HL-60 (cell line): ENCODE measurements at regions not wholly inside any gene's neighbourhood (a gene's known extent, or its start where the extent isn't known, plus 50 kb on each side); places are given as distances from the start of the nearest gene placed in this dataset.

Experiments
- DNase-seq, 2 experiments: peaks; one replicate each; pipeline ENCODE4 v3.0.0-alpha.2; 2010 to 2020; ENCODE audit warnings: low read depth in 1 of 2, low spot score in 1 of 2
- H3K27ac ChIP-seq: fragments of 250-450 bp; sonication (Bioruptor Pico); replicated peaks from 2 replicates; pipeline ENCODE4 v1.5.1; 2020; ENCODE audit warnings: mild to moderate bottlenecking, moderate library complexity
- H3K27me3 ChIP-seq: fragments of 250-450 bp; sonication (Bioruptor Pico); 2 replicates; pipeline ENCODE4 v1.5.1; 2021; ENCODE audit warnings: mild to moderate bottlenecking, moderate library complexity; ENCODE audit not compliant: insufficient read depth, poor library complexity, severe bottlenecking
- H3K4me3 ChIP-seq: replicated peaks from 2 replicates; pipeline ENCODE4 v1.5.1; 2011; ENCODE audit warnings: mild to moderate bottlenecking, control low read depth, low read length; ENCODE audit not compliant: insufficient read depth
- GABPA ChIP-seq: IDR thresholded peaks from 2 replicates; pipeline ENCODE4 v1.6.1; 2012; ENCODE audit warnings: low read depth
- POLR2AphosphoS5 ChIP-seq: IDR thresholded peaks from 2 replicates; pipeline ENCODE4 v1.6.1; 2012; ENCODE audit warnings: low read depth
- SPI1 ChIP-seq: IDR thresholded peaks from 2 replicates; pipeline ENCODE4 v1.6.1; 2012; ENCODE audit warnings: low read depth, mild to moderate bottlenecking, borderline replicate concordance
- TF ChIP-seq, protein P1 (sequence below): IDR thresholded peaks from one replicate; pipeline ENCODE4 v1.5.1; 2011; ENCODE audit warnings: low read length, control low read depth, inconsistent platforms; ENCODE audit not compliant: insufficient read depth
- TF ChIP-seq, protein P2 (sequence below): IDR thresholded peaks from 2 replicates; pipeline ENCODE4 v1.6.1; 2012; ENCODE audit warnings: low read depth; ENCODE audit not compliant: insufficient replicate concordance

DNA sequence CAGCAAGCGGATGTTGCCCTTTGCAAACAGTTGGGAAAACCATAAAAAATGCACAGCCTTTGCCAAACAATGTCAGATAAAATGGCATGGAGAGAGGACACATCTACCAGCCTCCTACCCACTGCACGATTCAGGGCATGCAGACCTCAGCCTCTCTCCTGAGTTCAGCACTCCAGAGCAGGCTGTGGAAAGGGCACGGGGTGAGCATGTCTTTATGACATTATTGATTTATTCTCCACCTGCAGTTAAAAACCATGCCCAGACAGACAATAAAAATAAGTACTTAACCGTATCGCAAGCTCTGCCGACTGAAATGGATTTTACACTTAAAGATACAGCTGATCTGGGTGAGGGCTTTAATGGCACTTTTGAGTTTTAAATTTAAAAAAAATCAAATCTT is 127.1 kb downstream of the MAF start:
- Histone ChIP-seq H3K27me3 (no peaks in the 10 kb centered on the region), H3K4me3 (no peak overlapping the region), H3K27ac (no peak overlapping the region)
- no peak for DNase-seq
- TF ChIP-seq, protein P1, sequence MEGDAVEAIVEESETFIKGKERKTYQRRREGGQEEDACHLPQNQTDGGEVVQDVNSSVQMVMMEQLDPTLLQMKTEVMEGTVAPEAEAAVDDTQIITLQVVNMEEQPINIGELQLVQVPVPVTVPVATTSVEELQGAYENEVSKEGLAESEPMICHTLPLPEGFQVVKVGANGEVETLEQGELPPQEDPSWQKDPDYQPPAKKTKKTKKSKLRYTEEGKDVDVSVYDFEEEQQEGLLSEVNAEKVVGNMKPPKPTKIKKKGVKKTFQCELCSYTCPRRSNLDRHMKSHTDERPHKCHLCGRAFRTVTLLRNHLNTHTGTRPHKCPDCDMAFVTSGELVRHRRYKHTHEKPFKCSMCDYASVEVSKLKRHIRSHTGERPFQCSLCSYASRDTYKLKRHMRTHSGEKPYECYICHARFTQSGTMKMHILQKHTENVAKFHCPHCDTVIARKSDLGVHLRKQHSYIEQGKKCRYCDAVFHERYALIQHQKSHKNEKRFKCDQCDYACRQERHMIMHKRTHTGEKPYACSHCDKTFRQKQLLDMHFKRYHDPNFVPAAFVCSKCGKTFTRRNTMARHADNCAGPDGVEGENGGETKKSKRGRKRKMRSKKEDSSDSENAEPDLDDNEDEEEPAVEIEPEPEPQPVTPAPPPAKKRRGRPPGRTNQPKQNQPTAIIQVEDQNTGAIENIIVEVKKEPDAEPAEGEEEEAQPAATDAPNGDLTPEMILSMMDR, result no peak
- TF ChIP-seq POLR2AphosphoS5, result no peak
- TF ChIP-seq, protein P2, sequence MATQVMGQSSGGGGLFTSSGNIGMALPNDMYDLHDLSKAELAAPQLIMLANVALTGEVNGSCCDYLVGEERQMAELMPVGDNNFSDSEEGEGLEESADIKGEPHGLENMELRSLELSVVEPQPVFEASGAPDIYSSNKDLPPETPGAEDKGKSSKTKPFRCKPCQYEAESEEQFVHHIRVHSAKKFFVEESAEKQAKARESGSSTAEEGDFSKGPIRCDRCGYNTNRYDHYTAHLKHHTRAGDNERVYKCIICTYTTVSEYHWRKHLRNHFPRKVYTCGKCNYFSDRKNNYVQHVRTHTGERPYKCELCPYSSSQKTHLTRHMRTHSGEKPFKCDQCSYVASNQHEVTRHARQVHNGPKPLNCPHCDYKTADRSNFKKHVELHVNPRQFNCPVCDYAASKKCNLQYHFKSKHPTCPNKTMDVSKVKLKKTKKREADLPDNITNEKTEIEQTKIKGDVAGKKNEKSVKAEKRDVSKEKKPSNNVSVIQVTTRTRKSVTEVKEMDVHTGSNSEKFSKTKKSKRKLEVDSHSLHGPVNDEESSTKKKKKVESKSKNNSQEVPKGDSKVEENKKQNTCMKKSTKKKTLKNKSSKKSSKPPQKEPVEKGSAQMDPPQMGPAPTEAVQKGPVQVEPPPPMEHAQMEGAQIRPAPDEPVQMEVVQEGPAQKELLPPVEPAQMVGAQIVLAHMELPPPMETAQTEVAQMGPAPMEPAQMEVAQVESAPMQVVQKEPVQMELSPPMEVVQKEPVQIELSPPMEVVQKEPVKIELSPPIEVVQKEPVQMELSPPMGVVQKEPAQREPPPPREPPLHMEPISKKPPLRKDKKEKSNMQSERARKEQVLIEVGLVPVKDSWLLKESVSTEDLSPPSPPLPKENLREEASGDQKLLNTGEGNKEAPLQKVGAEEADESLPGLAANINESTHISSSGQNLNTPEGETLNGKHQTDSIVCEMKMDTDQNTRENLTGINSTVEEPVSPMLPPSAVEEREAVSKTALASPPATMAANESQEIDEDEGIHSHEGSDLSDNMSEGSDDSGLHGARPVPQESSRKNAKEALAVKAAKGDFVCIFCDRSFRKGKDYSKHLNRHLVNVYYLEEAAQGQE, result no peak
- TF ChIP-seq SPI1, result no peak
- no peak for TF ChIP-seq GABPA

DNA sequence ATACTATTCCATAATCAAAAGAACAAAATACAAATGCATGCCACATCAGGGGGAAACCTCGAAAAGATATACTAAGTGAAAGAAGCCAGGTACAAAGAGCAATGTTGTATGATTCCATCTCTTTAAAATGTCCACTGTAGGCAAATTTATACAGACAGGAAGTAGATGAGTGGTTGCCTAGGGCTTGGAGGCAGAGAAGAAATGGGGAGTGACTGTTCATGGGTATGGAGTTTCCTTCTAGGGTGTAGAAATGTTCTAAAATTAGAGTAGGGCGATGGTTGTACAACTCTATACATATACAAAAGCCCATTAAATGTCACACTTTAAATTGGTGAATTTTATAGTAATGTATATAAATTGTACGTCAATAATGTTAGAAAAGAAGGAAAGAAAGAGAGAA is 128.1 kb downstream of the MAF start:
- Histone ChIP-seq H3K27ac (no peak overlapping the region), H3K4me3 (no peak overlapping the region), H3K27me3 (no peaks in the 10 kb centered on the region)
- DNase-seq, result no peak
- TF ChIP-seq, protein P2, result no peak
- TF ChIP-seq SPI1, result no peak
- TF ChIP-seq GABPA, result no peak
- TF ChIP-seq, protein P1, result no peak
- TF ChIP-seq POLR2AphosphoS5, result no peak

DNA sequence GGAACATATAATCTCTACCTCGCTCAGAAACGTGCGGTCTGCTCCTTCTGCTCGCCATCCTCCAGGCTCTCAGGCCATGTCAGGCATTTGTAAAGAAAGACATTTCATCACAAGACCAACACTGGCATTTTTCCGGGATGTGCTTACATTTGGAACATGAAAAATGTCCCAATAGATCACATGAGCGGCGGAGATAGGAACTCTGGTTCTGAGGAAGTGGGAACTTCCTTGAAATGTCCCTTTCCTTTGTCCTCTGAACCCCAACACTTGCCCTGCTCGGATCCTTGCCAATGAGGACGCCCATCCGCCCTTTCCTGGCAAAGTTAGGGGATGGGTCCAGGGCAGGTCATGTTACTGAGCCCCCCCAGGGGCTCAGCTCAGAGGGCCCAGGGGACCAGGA is 130.5 kb downstream of the MAF start:
- no peak overlapping the region for H3K27ac ChIP-seq
- TF ChIP-seq GABPA (no peak), POLR2AphosphoS5 (no peak), SPI1 (no peak)
- TF ChIP-seq, protein P2, result no peak
- TF ChIP-seq, protein P1, result no peak
- no peak for DNase-seq
- no peak overlapping the region for H3K4me3 ChIP-seq
- H3K27me3 ChIP-seq, result no peaks in the 10 kb centered on the region
